ENCODE measurements at regions not wholly inside any gene's neighbourhood (a gene's known extent, or its start where the extent isn't known, plus 50 kb on each side); places are given as distances from the start of the nearest gene placed in this dataset.

- Histone ChIP-seq H3K4me1 (ENCODE audit: low read length) (no peaks in the 10 kb centered on the region), H3K9ac (ENCODE audit: low read length) (no peak overlapping the region), H3K4me3 (ENCODE audit: low read length) (no peak overlapping the region), H2AFZ (ENCODE audit: low read length) (no peak overlapping the region), H3K4me2 (ENCODE audit: low read depth, low read length) (no peak overlapping the region), H3K27ac (ENCODE audit: low read length) (no peak overlapping the region), H3K9me2 (replicated peaks; ENCODE audit: insufficient read depth, low read length) (no peaks in the 10 kb centered on the region), H3K9me3 (replicated peaks; ENCODE audit: insufficient read depth, low read length) (no peaks in the 10 kb centered on the region), H3K27me3 (replicated peaks; ENCODE audit: insufficient read depth, low read length) (no peaks in the 10 kb centered on the region), H3F3A (ENCODE audit: insufficient read depth, low read length) (no peaks in the 10 kb centered on the region), H3K36me3 (replicated peaks; ENCODE audit: insufficient read depth, low read length) (no peaks in the 10 kb centered on the region), H3K79me2 (ENCODE audit: low read length) (no peaks in the 10 kb centered on the region), H4K20me1 (ENCODE audit: insufficient read depth, low read length) (no peaks in the 10 kb centered on the region)
- TF ChIP-seq CTCF (IDR thresholded peaks at IDR 0.05; ENCODE audit: low read length) (no peak), EZH2phosphoT487 (IDR thresholded peaks at IDR 0.05; ENCODE audit: low read length) (no peak), EZH2 (optimal IDR thresholded peaks at IDR 0.05; ENCODE audit: low read depth, low read length) (no peak)
- DNase-seq = no peak
These were observed 284.8 kb upstream of the TENM3 start for GRCh38 chr4:181958446-181958845.

- no peaks in the 10 kb centered on the region for H3K79me2 ChIP-seq (ENCODE audit: low read length)
- no peaks in the 10 kb centered on the region for H3K9me3 ChIP-seq (replicated peaks; ENCODE audit: insufficient read depth, low read length)
- H3K27me3 ChIP-seq (replicated peaks; ENCODE audit: insufficient read depth, low read length) = no peaks in the 10 kb centered on the region
- no peaks in the 10 kb centered on the region for H3K4me1 ChIP-seq (ENCODE audit: low read length)
- no peak overlapping the region for H2AFZ ChIP-seq (ENCODE audit: low read length)
- H3K27ac ChIP-seq (ENCODE audit: low read length) = no peak overlapping the region
- no peaks in the 10 kb centered on the region for H4K20me1 ChIP-seq (ENCODE audit: insufficient read depth, low read length)
- H3K9me2 ChIP-seq (replicated peaks; ENCODE audit: insufficient read depth, low read length) = no peaks in the 10 kb centered on the region
- no peaks in the 10 kb centered on the region for H3K36me3 ChIP-seq (replicated peaks; ENCODE audit: insufficient read depth, low read length)
- H3K4me2 ChIP-seq (ENCODE audit: low read depth, low read length) = no peak overlapping the region
- no peak overlapping the region for H3K9ac ChIP-seq (ENCODE audit: low read length)
- no peak overlapping the region for H3K4me3 ChIP-seq (ENCODE audit: low read length)
- TF ChIP-seq EZH2 (optimal IDR thresholded peaks at IDR 0.05; ENCODE audit: low read depth, low read length) (no peak), CTCF (IDR thresholded peaks at IDR 0.05; ENCODE audit: low read length) (no peak), EZH2phosphoT487 (IDR thresholded peaks at IDR 0.05; ENCODE audit: low read length) (no peak)
- no peak for DNase-seq
- H3F3A ChIP-seq (ENCODE audit: insufficient read depth, low read length) = no peaks in the 10 kb centered on the region
These were observed 284.1 kb upstream of the TENM3 start for GRCh38 chr4:181959121-181959520.

- Histone ChIP-seq H3K9me2 (replicated peaks; ENCODE audit: insufficient read depth, low read length) (no peaks in the 10 kb centered on the region), H3F3A (ENCODE audit: insufficient read depth, low read length) (no peaks in the 10 kb centered on the region), H3K27ac (ENCODE audit: low read length) (no peak overlapping the region), H3K9ac (ENCODE audit: low read length) (no peak overlapping the region), H3K4me1 (ENCODE audit: low read length) (no peaks in the 10 kb centered on the region), H4K20me1 (ENCODE audit: insufficient read depth, low read length) (no peaks in the 10 kb centered on the region), H3K79me2 (ENCODE audit: low read length) (no peaks in the 10 kb centered on the region), H2AFZ (ENCODE audit: low read length) (no peak overlapping the region), H3K4me2 (ENCODE audit: low read depth, low read length) (no peak overlapping the region), H3K36me3 (replicated peaks; ENCODE audit: insufficient read depth, low read length) (no peaks in the 10 kb centered on the region), H3K4me3 (ENCODE audit: low read length) (no peak overlapping the region), H3K9me3 (replicated peaks; ENCODE audit: insufficient read depth, low read length) (no peaks in the 10 kb centered on the region), H3K27me3 (replicated peaks; ENCODE audit: insufficient read depth, low read length) (no peaks in the 10 kb centered on the region)
- no peak for TF ChIP-seq EZH2 (optimal IDR thresholded peaks at IDR 0.05; ENCODE audit: low read depth, low read length)
- TF ChIP-seq CTCF (IDR thresholded peaks at IDR 0.05; ENCODE audit: low read length) = no peak
- no peak for TF ChIP-seq EZH2phosphoT487 (IDR thresholded peaks at IDR 0.05; ENCODE audit: low read length)
- DNase-seq = no peak
These were observed 282.8 kb upstream of the TENM3 start for GRCh38 chr4:181960384-181960783.

Data from MM.1S (cell line).